ENCODE measurements at regions not wholly inside any gene's neighbourhood (a gene's known extent, or its start where the extent isn't known, plus 50 kb on each side); places are given as distances from the start of the nearest gene placed in this dataset.

- DNase-seq = peak; percentile 78 to 80
Observed at GRCh38 chr1:119310301-119310700, 58.3 kb upstream of the HAO2 start.

DNA sequence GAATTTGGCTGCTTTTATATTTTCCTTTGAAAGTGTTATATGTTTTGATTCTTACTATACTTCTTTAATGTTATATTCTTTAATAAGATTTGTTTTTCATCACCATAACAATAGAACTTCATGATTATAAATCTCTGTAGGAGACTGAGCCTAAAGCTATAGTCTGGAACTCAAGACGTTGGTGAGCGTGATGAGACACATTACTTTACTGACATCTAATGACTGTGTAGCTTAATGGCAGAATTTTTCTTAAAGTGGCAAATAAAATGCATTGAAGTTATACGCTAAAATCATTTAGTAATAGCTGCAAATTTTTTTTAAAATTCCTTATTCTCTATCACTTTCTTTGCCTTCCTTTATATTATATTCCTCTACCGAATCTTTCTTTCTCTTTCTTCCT lies 56.1 kb upstream of the HAO2 start:
- no peak for DNase-seq

DNA sequence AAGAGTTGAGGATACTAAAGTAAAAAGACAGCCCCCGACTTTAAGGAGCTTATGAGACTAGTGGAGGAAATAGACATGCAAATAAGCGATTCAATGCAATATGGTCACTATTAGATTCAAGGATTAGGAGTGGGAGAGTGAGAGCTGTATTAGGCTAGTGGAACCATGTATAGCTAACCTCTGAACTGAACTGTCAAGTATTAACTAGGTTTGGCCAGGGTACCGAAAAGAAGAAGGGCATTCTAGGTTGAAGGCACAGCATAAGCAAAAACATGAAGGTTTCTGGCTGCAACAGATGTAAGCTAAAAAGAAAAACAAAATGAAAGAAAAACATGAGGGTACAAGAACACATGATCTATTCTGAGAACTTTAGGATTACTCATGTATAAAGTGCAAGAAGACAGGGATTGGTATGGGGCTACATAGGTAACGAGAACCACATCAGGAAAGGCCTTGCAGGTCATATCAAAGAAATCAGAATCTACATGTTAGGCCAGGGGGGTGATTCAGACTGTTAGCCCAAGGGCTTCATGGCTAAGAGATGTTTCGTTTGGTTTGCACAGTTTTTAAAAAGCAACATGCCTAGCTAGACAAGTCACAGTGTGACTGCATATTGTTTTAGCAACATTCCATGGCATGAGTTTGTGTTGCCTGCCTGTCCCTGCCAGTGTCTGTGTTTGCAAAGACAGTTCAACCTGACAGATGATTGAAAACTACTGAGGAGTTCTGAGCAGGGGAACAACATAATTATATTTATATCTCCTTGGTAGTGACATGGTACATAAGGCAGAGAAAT lies 54.4 kb upstream of the HAO2 start:
- no peak for DNase-seq

GRCh38 chr1:119316870-119317416 lies 51.6 kb upstream of the HAO2 start:
- no peak for DNase-seq

DNA sequence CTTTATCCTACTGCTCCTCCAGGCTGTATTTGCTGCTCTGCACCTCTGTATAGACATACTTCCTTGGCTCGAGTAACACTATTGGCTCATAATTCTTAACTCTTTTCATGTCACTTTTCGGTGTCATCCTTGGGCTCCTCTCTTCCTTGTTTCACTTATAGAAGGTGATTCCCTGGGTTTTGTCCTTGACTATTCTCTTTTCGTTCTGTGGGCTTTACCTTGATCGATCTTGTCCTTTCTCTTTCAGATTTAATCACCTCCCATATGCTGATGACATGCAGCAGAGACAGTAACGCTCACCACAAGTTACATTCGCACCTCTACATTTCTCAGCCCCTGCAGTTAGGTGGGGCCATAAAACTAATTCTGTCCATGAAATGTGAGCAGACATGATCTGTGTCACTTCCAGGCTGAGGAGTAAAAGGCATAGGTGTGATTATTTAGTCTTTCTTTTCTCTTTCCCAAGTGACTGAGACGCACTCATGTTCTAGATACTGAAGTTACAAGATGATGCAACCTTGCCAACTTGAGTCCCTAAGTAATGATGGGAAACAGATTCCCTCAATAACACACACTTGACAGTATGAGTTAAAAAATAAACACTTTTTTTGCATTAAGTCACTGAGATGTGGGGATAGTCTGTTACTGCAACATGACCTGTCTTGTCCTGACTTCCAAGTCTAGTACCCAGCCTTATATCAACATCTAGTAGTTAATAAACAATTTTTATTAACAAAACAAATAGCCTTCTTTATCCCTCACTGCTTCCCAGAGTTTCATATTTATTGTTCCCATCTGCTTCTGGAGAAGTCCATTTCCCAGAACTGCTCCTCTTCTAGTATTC lies 49.9 kb upstream of the HAO2 start:
- DNase-seq = no peak
